AG04450 (cell line): ENCODE measurements at regions not wholly inside any gene's neighbourhood (a gene's known extent, or its start where the extent isn't known, plus 50 kb on each side); places are given as distances from the start of the nearest gene placed in this dataset.

Experiments
- CTCF ChIA-PET: fragments of 300-600, 350-600 bp; formaldehyde crosslinking; extraction: SDS; loops from one replicate; lab custom pipeline; 2022; ENCODE audit warnings: antibody characterized with exemption, inconsistent platforms; lab: Charles Lee
- POLR2A ChIA-PET: fragments of 350-600 bp; formaldehyde crosslinking; extraction: SDS; loops from one replicate; lab custom pipeline; 2021; ENCODE audit warnings: antibody characterized with exemption, inconsistent platforms; lab: Yijun Ruan, JAX
- DNase-seq: peaks from one replicate; pipeline ENCODE4 v3.0.0-alpha.2; 2011; ENCODE audit warnings: low read depth, low spot score
- H3K27ac ChIP-seq: one replicate; pipeline ENCODE4 v1.5.1; 2012; ENCODE audit warnings: low read depth, low read length, control low read depth
- H3K27me3 ChIP-seq: one replicate; pipeline ENCODE4 v1.6.0; 2012; ENCODE audit warnings: low read length; ENCODE audit not compliant: control insufficient read depth, insufficient read depth
- H3K4me3 ChIP-seq: 2 replicates; pipeline ENCODE4 v1.5.1; 2011; ENCODE audit warnings: mild to moderate bottlenecking, low read depth, low read length, control low read depth
- H3K9me3 ChIP-seq: 2 replicates; pipeline ENCODE4 v1.5.1; 2012; ENCODE audit warnings: low read length; ENCODE audit not compliant: control insufficient read depth, insufficient read depth
- TF ChIP-seq, protein P1 (sequence below): IDR thresholded peaks from 2 replicates; pipeline ENCODE4 v1.5.1; 2011; ENCODE audit warnings: low read depth, low read length, control low read depth, inconsistent platforms

GRCh38 chr13:75216038-75216437, 265.9 kb downstream of the TBC1D4 start:
- H3K9me3 ChIP-seq, result no peaks in the 10 kb centered on the region
- ChIA-PET CTCF (no interaction called here), POLR2A (no interaction called here)
- TF ChIP-seq, protein P1, sequence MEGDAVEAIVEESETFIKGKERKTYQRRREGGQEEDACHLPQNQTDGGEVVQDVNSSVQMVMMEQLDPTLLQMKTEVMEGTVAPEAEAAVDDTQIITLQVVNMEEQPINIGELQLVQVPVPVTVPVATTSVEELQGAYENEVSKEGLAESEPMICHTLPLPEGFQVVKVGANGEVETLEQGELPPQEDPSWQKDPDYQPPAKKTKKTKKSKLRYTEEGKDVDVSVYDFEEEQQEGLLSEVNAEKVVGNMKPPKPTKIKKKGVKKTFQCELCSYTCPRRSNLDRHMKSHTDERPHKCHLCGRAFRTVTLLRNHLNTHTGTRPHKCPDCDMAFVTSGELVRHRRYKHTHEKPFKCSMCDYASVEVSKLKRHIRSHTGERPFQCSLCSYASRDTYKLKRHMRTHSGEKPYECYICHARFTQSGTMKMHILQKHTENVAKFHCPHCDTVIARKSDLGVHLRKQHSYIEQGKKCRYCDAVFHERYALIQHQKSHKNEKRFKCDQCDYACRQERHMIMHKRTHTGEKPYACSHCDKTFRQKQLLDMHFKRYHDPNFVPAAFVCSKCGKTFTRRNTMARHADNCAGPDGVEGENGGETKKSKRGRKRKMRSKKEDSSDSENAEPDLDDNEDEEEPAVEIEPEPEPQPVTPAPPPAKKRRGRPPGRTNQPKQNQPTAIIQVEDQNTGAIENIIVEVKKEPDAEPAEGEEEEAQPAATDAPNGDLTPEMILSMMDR, result no peak
- no peak overlapping the region for H3K4me3 ChIP-seq
- H3K27ac ChIP-seq, result no peak overlapping the region
- no peak for DNase-seq
- H3K27me3 ChIP-seq, result peaks cover 11% of the 10 kb centered on the region

GRCh38 chr13:75214846-75215245, 267.1 kb downstream of the TBC1D4 start:
- H3K4me3 ChIP-seq, result no peak overlapping the region
- H3K27ac ChIP-seq, result no peak overlapping the region
- CTCF ChIA-PET, result no interaction called here
- no peaks in the 10 kb centered on the region for H3K9me3 ChIP-seq
- no peak for DNase-seq
- H3K27me3 ChIP-seq, result peaks cover 11% of the 10 kb centered on the region
- POLR2A ChIA-PET, result no interaction called here
- TF ChIP-seq, protein P1, result no peak

- POLR2A ChIA-PET, result no interaction called here
- CTCF ChIA-PET, result interaction anchor here (1.0 kb wide), 1 partner anchor 17 kb away, joined by 3 read pairs; no protein-coding TSS in a partner anchor
- DNase-seq, result no peak
- no peaks in the 10 kb centered on the region for H3K9me3 ChIP-seq
- H3K27ac ChIP-seq, result no peak overlapping the region
- no peaks in the 10 kb centered on the region for H3K27me3 ChIP-seq
- TF ChIP-seq, protein P1, result no peak
- no peak overlapping the region for H3K4me3 ChIP-seq
These were observed 279.0 kb downstream of the TBC1D4 start for GRCh38 chr13:75202981-75203380.

- POLR2A ChIA-PET, result no interaction called here
- H3K27ac ChIP-seq, result no peak overlapping the region
- CTCF ChIA-PET, result interaction anchor here (2.5 kb wide), 1 partner anchor 22 kb away, joined by 10 read pairs; no protein-coding TSS in a partner anchor
These were observed 284.2 kb downstream of the TBC1D4 start for GRCh38 chr13:75197803-75198202.

GRCh38 chr13:75196147-75196837, 285.7 kb downstream of the TBC1D4 start:
- Histone ChIP-seq H3K27me3 (no peaks in the 10 kb centered on the region), H3K27ac (no peak overlapping the region), H3K9me3 (no peaks in the 10 kb centered on the region), H3K4me3 (no peak overlapping the region)
- ChIA-PET CTCF (interaction anchor here (0.7 to 2.5 kb wide), 2 partner anchors 23 to 417 kb away, joined by 3 to 10 read pairs; no protein-coding TSS in a partner anchor), POLR2A (no interaction called here)
- TF ChIP-seq, protein P1, result no peak
- DNase-seq, result no peak

More at GRCh38 chr13:75197803-75198202, 284.2 kb downstream of the TBC1D4 start:
- DNase-seq, result no peak
- no peaks in the 10 kb centered on the region for H3K27me3 ChIP-seq
- TF ChIP-seq, protein P1, result no peak
- H3K9me3 ChIP-seq, result no peaks in the 10 kb centered on the region
- H3K4me3 ChIP-seq, result no peak overlapping the region
